GM12875 (cell line): ENCODE measurements at regions not wholly inside any gene's neighbourhood (a gene's known extent, or its start where the extent isn't known, plus 50 kb on each side); places are given as distances from the start of the nearest gene placed in this dataset.

Experiments used
- H3K4me3 ChIP-seq: one replicate; pipeline ENCODE4 v1.5.1; 2011; ENCODE audit warnings: low read depth, low read length, control low read depth
- TF ChIP-seq, protein P1 (sequence below): IDR thresholded peaks from 2 replicates; pipeline ENCODE4 v1.5.1; 2011; ENCODE audit warnings: low read depth, mild to moderate bottlenecking, control low read depth, inconsistent platforms, low read length, moderate library complexity, borderline replicate concordance; ENCODE audit not compliant: insufficient read depth

DNA sequence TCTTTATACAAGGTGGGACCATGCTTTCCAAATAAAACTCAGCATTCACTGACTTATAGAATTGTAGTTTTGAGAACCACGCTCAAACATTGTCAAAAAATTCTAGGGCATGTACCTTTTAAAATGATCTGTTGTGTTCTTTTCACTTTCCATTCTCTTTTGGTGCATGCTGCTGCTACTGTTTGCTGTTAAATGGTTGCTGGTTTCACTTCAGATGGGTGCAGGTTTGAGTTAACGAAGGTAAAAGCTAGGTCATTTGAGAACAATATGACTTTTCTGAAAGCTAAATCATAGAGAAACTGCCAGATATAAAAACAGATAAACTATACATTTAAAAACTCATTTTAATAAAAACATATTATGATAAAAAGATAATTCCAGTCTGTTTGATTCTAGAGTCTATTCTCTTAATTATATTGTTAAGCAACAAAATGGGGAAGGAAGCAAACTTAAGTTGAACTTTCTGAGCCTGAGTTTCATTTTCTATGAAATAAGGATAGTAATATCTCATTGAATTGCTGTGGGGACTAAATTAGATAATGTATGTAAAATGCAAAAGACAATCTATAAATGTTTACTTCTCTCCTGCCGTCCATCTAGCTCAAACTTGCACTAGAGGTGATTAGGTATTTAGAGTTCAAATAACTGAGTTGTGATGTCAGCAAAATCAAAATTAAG, 82.4 kb downstream of the OXSM start:
- H3K4me3 ChIP-seq: no peak overlapping the region
- TF ChIP-seq, protein P1, sequence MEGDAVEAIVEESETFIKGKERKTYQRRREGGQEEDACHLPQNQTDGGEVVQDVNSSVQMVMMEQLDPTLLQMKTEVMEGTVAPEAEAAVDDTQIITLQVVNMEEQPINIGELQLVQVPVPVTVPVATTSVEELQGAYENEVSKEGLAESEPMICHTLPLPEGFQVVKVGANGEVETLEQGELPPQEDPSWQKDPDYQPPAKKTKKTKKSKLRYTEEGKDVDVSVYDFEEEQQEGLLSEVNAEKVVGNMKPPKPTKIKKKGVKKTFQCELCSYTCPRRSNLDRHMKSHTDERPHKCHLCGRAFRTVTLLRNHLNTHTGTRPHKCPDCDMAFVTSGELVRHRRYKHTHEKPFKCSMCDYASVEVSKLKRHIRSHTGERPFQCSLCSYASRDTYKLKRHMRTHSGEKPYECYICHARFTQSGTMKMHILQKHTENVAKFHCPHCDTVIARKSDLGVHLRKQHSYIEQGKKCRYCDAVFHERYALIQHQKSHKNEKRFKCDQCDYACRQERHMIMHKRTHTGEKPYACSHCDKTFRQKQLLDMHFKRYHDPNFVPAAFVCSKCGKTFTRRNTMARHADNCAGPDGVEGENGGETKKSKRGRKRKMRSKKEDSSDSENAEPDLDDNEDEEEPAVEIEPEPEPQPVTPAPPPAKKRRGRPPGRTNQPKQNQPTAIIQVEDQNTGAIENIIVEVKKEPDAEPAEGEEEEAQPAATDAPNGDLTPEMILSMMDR: no peak

- H3K4me3 ChIP-seq: no peak overlapping the region
- TF ChIP-seq, protein P1: no peak
These were observed 93.6 kb downstream of the OXSM start for GRCh38 chr3:25883492-25883891.

GRCh38 chr3:25884981-25885380, 95.1 kb downstream of the OXSM start:
- no peak overlapping the region for H3K4me3 ChIP-seq
- TF ChIP-seq, protein P1: no peak

DNA sequence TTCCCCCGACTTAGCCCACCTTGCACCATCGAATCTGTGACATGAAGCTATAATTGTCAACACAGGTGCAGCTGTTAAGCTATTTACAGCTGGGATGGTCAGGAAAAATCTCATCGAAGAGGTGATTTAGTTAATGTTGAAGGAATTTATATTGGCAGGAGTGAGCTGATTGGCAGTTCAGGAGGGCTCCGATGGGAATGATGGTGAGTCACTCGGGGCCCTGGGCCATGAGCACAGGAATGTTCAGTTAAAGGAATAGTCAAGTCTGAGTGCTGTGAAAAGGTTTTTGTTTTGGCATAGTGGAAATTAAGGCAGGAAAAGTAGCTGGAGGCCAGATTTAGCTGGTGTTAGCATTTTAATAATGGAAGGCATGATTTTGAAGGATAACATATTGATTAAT, 95.7 kb downstream of the OXSM start:
- TF ChIP-seq, protein P1: no peak
- no peak overlapping the region for H3K4me3 ChIP-seq

DNA sequence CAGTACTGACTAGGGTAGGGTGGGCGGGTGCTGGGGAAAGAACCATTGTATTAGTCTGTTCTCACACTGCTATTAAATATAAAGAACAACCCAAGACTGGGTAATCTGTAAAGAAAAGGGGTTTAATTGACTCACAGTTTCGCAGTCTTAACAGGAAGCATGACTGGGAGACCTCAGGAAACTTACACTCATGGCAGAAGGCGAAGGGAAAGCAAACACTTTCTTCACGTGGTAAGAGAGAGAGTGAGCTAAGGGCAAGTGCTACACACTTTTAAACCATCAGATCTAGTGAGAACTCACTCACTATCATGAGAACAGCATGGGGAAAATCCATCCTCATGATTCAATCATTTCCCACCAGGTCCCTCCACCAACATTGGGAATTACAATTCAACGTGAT, 98.0 kb downstream of the OXSM start:
- TF ChIP-seq, protein P1: no peak
- no peak overlapping the region for H3K4me3 ChIP-seq

GRCh38 chr3:25888892-25889524, 99.1 kb downstream of the OXSM start:
- TF ChIP-seq, protein P1: no peak
- H3K4me3 ChIP-seq: no peak overlapping the region

- TF ChIP-seq, protein P1: no peak
- H3K4me3 ChIP-seq: no peak overlapping the region
These were observed 99.6 kb downstream of the OXSM start for GRCh38 chr3:25889525-25889917.
